ENCODE measurements at regions not wholly inside any gene's neighbourhood (a gene's known extent, or its start where the extent isn't known, plus 50 kb on each side); places are given as distances from the start of the nearest gene placed in this dataset.

DNA sequence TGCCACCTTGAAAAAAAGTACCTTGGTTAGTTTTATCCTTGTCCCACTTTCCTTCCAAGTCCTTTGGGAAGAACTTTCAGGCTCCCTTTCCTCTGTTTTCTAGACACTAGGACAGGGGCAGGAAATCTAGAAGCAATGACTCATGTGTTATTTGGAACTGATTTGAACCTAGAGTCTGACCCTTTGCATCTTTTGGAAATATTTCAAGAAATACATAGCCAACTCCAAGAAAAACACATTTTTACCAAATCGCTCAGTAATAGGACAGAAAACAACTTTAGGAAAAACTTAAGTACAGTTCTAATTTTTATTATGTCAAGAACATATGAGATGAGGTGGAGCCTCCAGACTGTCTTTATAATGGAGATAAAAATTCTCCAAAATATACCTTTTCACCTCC lies 292.4 kb downstream of the PTBP2 start:
- H3K27ac ChIP-seq, result peak overlapping the region; percentile 20 to 35
- no peak for DNase-seq (ENCODE audit: low spot score)
- TF ChIP-seq, protein P1, sequence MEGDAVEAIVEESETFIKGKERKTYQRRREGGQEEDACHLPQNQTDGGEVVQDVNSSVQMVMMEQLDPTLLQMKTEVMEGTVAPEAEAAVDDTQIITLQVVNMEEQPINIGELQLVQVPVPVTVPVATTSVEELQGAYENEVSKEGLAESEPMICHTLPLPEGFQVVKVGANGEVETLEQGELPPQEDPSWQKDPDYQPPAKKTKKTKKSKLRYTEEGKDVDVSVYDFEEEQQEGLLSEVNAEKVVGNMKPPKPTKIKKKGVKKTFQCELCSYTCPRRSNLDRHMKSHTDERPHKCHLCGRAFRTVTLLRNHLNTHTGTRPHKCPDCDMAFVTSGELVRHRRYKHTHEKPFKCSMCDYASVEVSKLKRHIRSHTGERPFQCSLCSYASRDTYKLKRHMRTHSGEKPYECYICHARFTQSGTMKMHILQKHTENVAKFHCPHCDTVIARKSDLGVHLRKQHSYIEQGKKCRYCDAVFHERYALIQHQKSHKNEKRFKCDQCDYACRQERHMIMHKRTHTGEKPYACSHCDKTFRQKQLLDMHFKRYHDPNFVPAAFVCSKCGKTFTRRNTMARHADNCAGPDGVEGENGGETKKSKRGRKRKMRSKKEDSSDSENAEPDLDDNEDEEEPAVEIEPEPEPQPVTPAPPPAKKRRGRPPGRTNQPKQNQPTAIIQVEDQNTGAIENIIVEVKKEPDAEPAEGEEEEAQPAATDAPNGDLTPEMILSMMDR (IDR thresholded peaks at IDR 0.05), result no peak
- no peak overlapping the region for H3K4me3 ChIP-seq

DNA sequence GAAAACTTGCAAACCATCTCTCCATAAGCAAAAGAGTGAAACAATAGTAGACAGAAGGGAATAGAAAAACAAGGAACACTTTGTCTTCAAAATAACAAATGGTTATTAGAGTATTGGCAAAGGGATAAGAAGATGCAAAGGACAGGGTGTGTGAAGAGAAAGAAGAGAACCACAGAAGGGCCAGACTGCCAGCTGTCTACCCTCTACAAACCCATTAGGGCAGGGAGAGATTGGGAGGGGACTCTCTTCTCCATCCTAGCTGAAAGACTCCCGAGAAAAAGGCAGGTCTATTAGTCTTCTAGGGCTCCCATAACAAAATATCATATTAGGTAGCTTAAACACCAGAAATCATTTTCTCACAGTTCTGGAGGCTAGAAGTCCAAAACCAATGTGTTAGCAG lies 292.8 kb downstream of the PTBP2 start:
- TF ChIP-seq, protein P1 (IDR thresholded peaks at IDR 0.05), result no peak
- H3K27ac ChIP-seq, result peak overlapping the region in 1 of 2 donors; percentile 35

DNA sequence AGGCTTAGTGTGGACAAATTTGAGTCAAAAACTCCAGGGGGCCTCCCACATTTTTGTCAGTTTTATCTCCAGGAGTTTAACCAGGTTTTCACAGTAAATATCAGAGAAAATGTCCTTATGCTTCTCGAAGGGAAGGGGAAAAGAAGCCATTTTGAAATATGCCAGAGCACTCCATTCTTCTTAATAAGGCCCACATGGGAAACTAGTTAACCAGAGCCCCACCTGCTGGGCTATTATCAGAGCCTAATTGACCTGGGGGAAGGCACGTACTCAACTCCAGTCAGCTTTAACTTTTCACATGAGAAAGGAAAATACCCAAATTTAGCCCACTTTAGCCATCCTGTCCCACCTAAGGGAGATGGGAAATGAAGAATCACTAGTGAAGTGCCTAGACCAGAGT lies 296.3 kb downstream of the PTBP2 start:
- DNase-seq (ENCODE audit: low spot score), result no peak
- Histone ChIP-seq H3K27ac (no peak overlapping the region), H3K4me3 (no peak overlapping the region)
- TF ChIP-seq, protein P1 (IDR thresholded peaks at IDR 0.05), result no peak

More for the DNA sequence above, 292.8 kb downstream of the PTBP2 start:
- no peak for DNase-seq (ENCODE audit: low spot score)
- H3K4me3 ChIP-seq, result no peak overlapping the region

All from coronary artery (tissue), 2 donors.